OCI-LY7 (cell line): ENCODE measurements at regions not wholly inside any gene's neighbourhood (a gene's known extent, or its start where the extent isn't known, plus 50 kb on each side); places are given as distances from the start of the nearest gene placed in this dataset.

Source experiments
- BruUV-seq: library from RNA; stranded (reverse); fragments of 400-500 nt; replicated peaks from 2 replicates; lab custom pipeline; 2021; lab: Mats Ljungman, UMichigan
- CTCF ChIA-PET: fragments of 300-600 bp; sonication (Branson Sonifier 250); formaldehyde crosslinking; loops from one replicate; lab custom pipeline; 2022; ENCODE audit warnings: antibody characterized with exemption; ENCODE audit not compliant: unreplicated experiment; lab: Charles Lee
- POLR2A ChIA-PET: fragments of 300-600 bp; sonication (Branson Sonifier 250); formaldehyde crosslinking; loops from one replicate; lab custom pipeline; 2022; ENCODE audit warnings: antibody characterized with exemption; lab: Charles Lee
- DNase-seq: peaks from one replicate; pipeline ENCODE4 v3.0.0-alpha.2; 2015; ENCODE audit warnings: low spot score
- H2AFZ ChIP-seq: fragments of 200-600 bp; sonication (generic), shearing (Covaris generic); 2 replicates; pipeline ENCODE4 v1.6.1; 2014; ENCODE audit warnings: mild to moderate bottlenecking, antibody characterized with exemption, low read length, moderate library complexity
- H3K27ac ChIP-seq: fragments of 200-600 bp; sonication (generic); 2 replicates; pipeline ENCODE4 v1.5.1; 2014; ENCODE audit warnings: mixed run types, low read depth, mild to moderate bottlenecking, moderate library complexity, low read length, inconsistent platforms; ENCODE audit not compliant: poor library complexity, severe bottlenecking
- H3K36me3 ChIP-seq: fragments of 200-600 bp; sonication (generic); 2 replicates; pipeline ENCODE4 v1.6.1; 2014; ENCODE audit warnings: mild to moderate bottlenecking, antibody characterized with exemption, low read length, moderate library complexity, mixed read lengths; ENCODE audit not compliant: insufficient read depth
- H3K4me1 ChIP-seq: fragments of 200-600 bp; sonication (generic); 2 replicates; pipeline ENCODE4 v1.5.1; 2014; ENCODE audit warnings: mild to moderate bottlenecking, low read length; ENCODE audit not compliant: insufficient read depth, poor library complexity, severe bottlenecking
- H3K4me2 ChIP-seq: fragments of 200-600 bp; sonication (generic); 2 replicates; pipeline ENCODE4 v1.6.1; 2014; ENCODE audit warnings: mild to moderate bottlenecking, low read length
- H3K4me3 ChIP-seq: fragments of 200-600 bp; sonication (generic); 2 replicates; pipeline ENCODE4 v1.5.1; 2014; ENCODE audit warnings: mild to moderate bottlenecking, low read depth, low read length; ENCODE audit not compliant: poor library complexity, severe bottlenecking
- H3K79me2 ChIP-seq: fragments of 200-600 bp; sonication (generic); 2 replicates; pipeline ENCODE4 v1.6.1; 2016; ENCODE audit warnings: low read depth, mild to moderate bottlenecking, low read length, moderate library complexity, mixed read lengths; ENCODE audit not compliant: insufficient read depth
- H3K9me2 ChIP-seq: fragments of 200-600 bp; sonication (generic); 2 replicates; pipeline ENCODE4 v1.6.1; 2016; ENCODE audit warnings: mild to moderate bottlenecking, low read length, mixed read lengths; ENCODE audit not compliant: insufficient read depth
- H3K9me3 ChIP-seq: fragments of 200-600 bp; sonication (generic); 2 replicates; pipeline ENCODE4 v1.6.1; 2014; ENCODE audit warnings: mild to moderate bottlenecking, mixed run types, low read length, mixed read lengths
- H4K20me1 ChIP-seq: fragments of 200-600 bp; sonication (generic); 2 replicates; pipeline ENCODE4 v1.6.1; 2014; ENCODE audit warnings: mild to moderate bottlenecking, antibody characterized with exemption, low read length, moderate library complexity, mixed read lengths; ENCODE audit not compliant: insufficient read depth
- CTCF ChIP-seq: fragments of 200-600 bp; sonication (generic); conservative IDR thresholded peaks from 2 replicates; pipeline ENCODE4 v1.5.1; 2014; ENCODE audit warnings: mild to moderate bottlenecking, antibody characterized with exemption, low read length, moderate library complexity, mixed read lengths
- EZH2phosphoT487 ChIP-seq: fragments of 200-600 bp; sonication (generic); IDR thresholded peaks from 2 replicates; pipeline ENCODE4 v1.6.1; 2018; ENCODE audit warnings: low read depth, borderline replicate concordance, mild to moderate bottlenecking, mixed run types, antibody characterized with exemption, low read length, moderate library complexity, mixed read lengths
- intact Hi-C: fragments of 100-400 bp; cut with micrococcal nuclease; formaldehyde crosslinking; loops from one replicate; pipeline ENCODE4 v1.10.0; 2022; ENCODE audit not compliant: unreplicated experiment

- Histone ChIP-seq H4K20me1 (no peaks in the 10 kb centered on the region; the same call in 1 of the 2 replicates), H3K4me2 (no peak overlapping the region), H3K9me3 (no peaks in the 10 kb centered on the region), H3K36me3 (no peaks in the 10 kb centered on the region), H2AFZ (no peak overlapping the region), H3K79me2 (no peaks in the 10 kb centered on the region), H3K9me2 (no peaks in the 10 kb centered on the region), H3K27ac (no peak overlapping the region), H3K4me1 (no peaks in the 10 kb centered on the region), H3K4me3 (no peak overlapping the region)
- intact Hi-C loops: no loop called here
- CTCF ChIA-PET: no interaction called here
- TF ChIP-seq CTCF (no peak), EZH2phosphoT487 (no peak)
- BruUV-seq: no TSS peak
- POLR2A ChIA-PET: no interaction called here
- DNase-seq: no peak
These were observed 82.2 kb downstream of the TBXT start for GRCh38 chr6:166085500-166085899.

GRCh38 chr6:166084951-166085350 is 82.7 kb downstream of the TBXT start:
- BruUV-seq: no TSS peak
- POLR2A ChIA-PET: no interaction called here
- H2AFZ ChIP-seq: no peak overlapping the region

More at GRCh38 chr6:166084951-166085350, 82.7 kb downstream of the TBXT start:
- Histone ChIP-seq H3K4me2 (no peak overlapping the region), H4K20me1 (no peaks in the 10 kb centered on the region; the same call in 1 of the 2 replicates), H3K79me2 (no peaks in the 10 kb centered on the region), H3K27ac (no peak overlapping the region), H3K9me3 (no peaks in the 10 kb centered on the region), H3K4me3 (no peak overlapping the region), H3K9me2 (no peaks in the 10 kb centered on the region), H3K36me3 (no peaks in the 10 kb centered on the region), H3K4me1 (no peaks in the 10 kb centered on the region)
- intact Hi-C loops: no loop called here
- CTCF ChIA-PET: no interaction called here
- no peak for TF ChIP-seq CTCF
- TF ChIP-seq EZH2phosphoT487: no peak
- DNase-seq: no peak
